OCI-LY1 (cell line): ENCODE measurements at regions not wholly inside any gene's neighbourhood (a gene's known extent, or its start where the extent isn't known, plus 50 kb on each side); places are given as distances from the start of the nearest gene placed in this dataset.

Experiments used
- H2AFZ ChIP-seq: fragments of 200-600 bp; sonication (generic), shearing (Covaris generic); 2 replicates; pipeline ENCODE4 v1.6.0; 2014; ENCODE audit warnings: antibody characterized with exemption, mild to moderate bottlenecking, low read length
- H3F3A ChIP-seq: fragments of 200-600 bp; sonication (generic), shearing (Covaris generic); 2 replicates; pipeline ENCODE4 v1.6.0; 2014; ENCODE audit warnings: mild to moderate bottlenecking, antibody characterized with exemption, low read length, moderate library complexity; ENCODE audit not compliant: insufficient read depth
- H3K27ac ChIP-seq: fragments of 200-600 bp; sonication (generic); 2 replicates; pipeline ENCODE4 v1.5.1; 2014; ENCODE audit warnings: low read length, mixed run types, mild to moderate bottlenecking, low read depth; ENCODE audit not compliant: poor library complexity, severe bottlenecking
- H3K27me3 ChIP-seq: fragments of 200-600 bp; sonication (generic); 2 replicates; pipeline ENCODE4 v1.6.0; 2014; ENCODE audit warnings: antibody characterized with exemption, mild to moderate bottlenecking, low read length, moderate library complexity; ENCODE audit not compliant: insufficient read depth
- H3K36me3 ChIP-seq: fragments of 200-600 bp; sonication (generic); 2 replicates; pipeline ENCODE4 v1.6.1; 2014; ENCODE audit warnings: mild to moderate bottlenecking, antibody characterized with exemption, low read length, moderate library complexity, mixed read lengths; ENCODE audit not compliant: insufficient read depth
- H3K4me1 ChIP-seq: fragments of 200-600 bp; sonication (generic); 2 replicates; pipeline ENCODE4 v1.5.1; 2014; ENCODE audit warnings: mild to moderate bottlenecking, low read length, moderate library complexity; ENCODE audit not compliant: insufficient read depth, severe bottlenecking
- H3K4me2 ChIP-seq: fragments of 200-600 bp; sonication (generic), shearing (Covaris generic); 2 replicates; pipeline ENCODE4 v1.6.1; 2014; ENCODE audit warnings: low read length
- H3K4me3 ChIP-seq: fragments of 200-600 bp; sonication (generic); 2 replicates; pipeline ENCODE4 v1.5.1; 2014; ENCODE audit warnings: low read length, low read depth, mild to moderate bottlenecking, mixed read lengths; ENCODE audit not compliant: poor library complexity, severe bottlenecking
- H3K79me2 ChIP-seq: fragments of 200-600 bp; shearing (Covaris generic); 2 replicates; pipeline ENCODE4 v1.6.1; 2016; ENCODE audit warnings: mixed run types, low read length, mixed read lengths; ENCODE audit not compliant: insufficient read depth
- H3K9ac ChIP-seq: fragments of 200-600 bp; sonication (generic), shearing (Covaris generic); 2 replicates; pipeline ENCODE4 v1.6.1; 2014; ENCODE audit warnings: mild to moderate bottlenecking, low read length, mixed read lengths
- H3K9me2 ChIP-seq: fragments of 200-600 bp; sonication (generic), shearing (Covaris generic); 2 replicates; pipeline ENCODE4 v1.6.1; 2014; ENCODE audit warnings: low read depth, mild to moderate bottlenecking, low read length, mixed read lengths
- H3K9me3 ChIP-seq: fragments of 200-600 bp; shearing (Covaris generic); 2 replicates; pipeline ENCODE4 v1.6.1; 2014; ENCODE audit warnings: low read length, mixed read lengths
- H4K20me1 ChIP-seq: fragments of 200-600 bp; sonication (generic), shearing (Covaris generic); 2 replicates; pipeline ENCODE4 v1.6.0; 2016; ENCODE audit warnings: mild to moderate bottlenecking, low read length; ENCODE audit not compliant: insufficient read depth
- CTCF ChIP-seq: fragments of 200-600 bp; sonication (generic), shearing (Covaris generic); IDR thresholded peaks from 2 replicates; pipeline ENCODE4 v1.5.1; 2017; ENCODE audit warnings: mild to moderate bottlenecking, antibody characterized with exemption, low read length, moderate library complexity, mixed read lengths
- EZH2 ChIP-seq: fragments of 200-600 bp; sonication (generic), shearing (Covaris generic); IDR thresholded peaks from 2 replicates; pipeline ENCODE4 v1.8.0; 2017; ENCODE audit warnings: borderline replicate concordance, mixed run types, mild to moderate bottlenecking, antibody characterized with exemption, low read length, moderate library complexity, mixed read lengths

GRCh38 chr5:28927559-28928326 is 1889.4 kb upstream of the CDH9 start:
- no peaks in the 10 kb centered on the region for H4K20me1 ChIP-seq
- no peaks in the 10 kb centered on the region for H3K9me3 ChIP-seq
- no peak overlapping the region for H2AFZ ChIP-seq
- H3K27ac ChIP-seq: no peak overlapping the region
- no peaks in the 10 kb centered on the region for H3K9me2 ChIP-seq
- no peaks in the 10 kb centered on the region for H3K27me3 ChIP-seq
- no peak overlapping the region for H3K4me2 ChIP-seq
- H3K36me3 ChIP-seq: no peaks in the 10 kb centered on the region
- TF ChIP-seq EZH2 (no peak), CTCF (no peak)
- H3K79me2 ChIP-seq: no peaks in the 10 kb centered on the region
- H3F3A ChIP-seq: no peaks in the 10 kb centered on the region
- H3K4me3 ChIP-seq: no peak overlapping the region
- H3K4me1 ChIP-seq: no peaks in the 10 kb centered on the region
- no peak overlapping the region for H3K9ac ChIP-seq

GRCh38 chr5:28926422-28926821 is 1888.0 kb upstream of the CDH9 start:
- Histone ChIP-seq H3K4me1 (no peaks in the 10 kb centered on the region), H3K9me3 (no peaks in the 10 kb centered on the region), H3K9me2 (no peaks in the 10 kb centered on the region), H3K9ac (no peak overlapping the region), H3K79me2 (no peaks in the 10 kb centered on the region), H3K36me3 (no peaks in the 10 kb centered on the region), H3K4me2 (no peak overlapping the region), H3K27me3 (no peaks in the 10 kb centered on the region), H3K4me3 (no peak overlapping the region), H4K20me1 (no peaks in the 10 kb centered on the region), H2AFZ (no peak overlapping the region), H3F3A (no peaks in the 10 kb centered on the region), H3K27ac (no peak overlapping the region)
- no peak for TF ChIP-seq EZH2
- no peak for TF ChIP-seq CTCF

GRCh38 chr5:28917631-28918030 is 1879.2 kb upstream of the CDH9 start:
- Histone ChIP-seq H3F3A (no peaks in the 10 kb centered on the region), H3K79me2 (no peaks in the 10 kb centered on the region), H4K20me1 (no peaks in the 10 kb centered on the region), H3K36me3 (no peaks in the 10 kb centered on the region), H3K9me2 (no peaks in the 10 kb centered on the region), H3K4me1 (no peaks in the 10 kb centered on the region), H3K27me3 (no peaks in the 10 kb centered on the region), H3K9ac (no peak overlapping the region), H3K4me2 (no peak overlapping the region), H3K9me3 (no peaks in the 10 kb centered on the region), H2AFZ (no peak overlapping the region), H3K27ac (no peak overlapping the region), H3K4me3 (no peak overlapping the region)
- TF ChIP-seq EZH2 (no peak), CTCF (no peak)
